H9 (cell line): ENCODE measurements at regions not wholly inside any gene's neighbourhood (a gene's known extent, or its start where the extent isn't known, plus 50 kb on each side); places are given as distances from the start of the nearest gene placed in this dataset.

Experiments used
- DNase-seq: peaks from one replicate; pipeline ENCODE4 v3.0.0-alpha.2; 2017
- H2AFZ ChIP-seq: one replicate; pipeline ENCODE4 v1.6.1; 2013; ENCODE audit warnings: mild to moderate bottlenecking, low read length, control low read depth, moderate library complexity
- H2AK5ac ChIP-seq: 2 replicates; pipeline ENCODE4 v1.6.1; 2013; ENCODE audit warnings: low read length, control low read depth, mixed read lengths; ENCODE audit not compliant: insufficient read length
- H2BK120ac ChIP-seq: one replicate; pipeline ENCODE4 v1.6.1; 2013; ENCODE audit warnings: low read depth, mild to moderate bottlenecking, low read length, control low read depth, inconsistent platforms; ENCODE audit not compliant: poor library complexity, severe bottlenecking
- H2BK12ac ChIP-seq: 2 replicates; pipeline ENCODE4 v1.6.1; 2013; ENCODE audit warnings: low read length, control low read depth, mixed read lengths, low read depth; ENCODE audit not compliant: insufficient read length
- H2BK15ac ChIP-seq: 2 replicates; pipeline ENCODE4 v1.6.1; 2013; ENCODE audit warnings: low read depth, low read length, control low read depth
- H2BK20ac ChIP-seq: one replicate; pipeline ENCODE4 v1.6.1; 2013; ENCODE audit warnings: low read depth, mild to moderate bottlenecking, low read length, control low read depth, inconsistent platforms; ENCODE audit not compliant: poor library complexity, severe bottlenecking
- H2BK5ac ChIP-seq: 2 replicates; pipeline ENCODE4 v1.6.1; 2013; ENCODE audit warnings: low read length, control low read depth, mixed read lengths; ENCODE audit not compliant: insufficient read length
- H3K14ac ChIP-seq: 2 replicates; pipeline ENCODE4 v1.6.1; 2013; ENCODE audit warnings: low read length, control low read depth; ENCODE audit not compliant: insufficient read depth
- H3K18ac ChIP-seq: 2 replicates; pipeline ENCODE4 v1.6.1; 2013; ENCODE audit warnings: low read depth, mild to moderate bottlenecking, mixed read lengths, low read length, control low read depth; ENCODE audit not compliant: insufficient read length
- H3K23ac ChIP-seq: 2 replicates; pipeline ENCODE4 v1.6.1; 2013; ENCODE audit warnings: low read length, control low read depth, mixed read lengths, low read depth; ENCODE audit not compliant: insufficient read length
- H3K23me2 ChIP-seq: 2 replicates; pipeline ENCODE4 v1.6.1; 2013; ENCODE audit warnings: low read depth, mild to moderate bottlenecking, mixed read lengths, low read length, control low read depth; ENCODE audit not compliant: insufficient read length, poor library complexity, severe bottlenecking
- H3K27ac ChIP-seq: 2 replicates; pipeline ENCODE4 v1.5.1; 2013; ENCODE audit warnings: low read length, control low read depth, mixed read lengths, low read depth; ENCODE audit not compliant: insufficient read length
- H3K27me3 ChIP-seq: 2 replicates; pipeline ENCODE4 v1.6.1; 2013; ENCODE audit warnings: low read length, control low read depth, inconsistent platforms; ENCODE audit not compliant: insufficient read depth
- H3K4ac ChIP-seq: 2 replicates; pipeline ENCODE4 v1.6.1; 2013; ENCODE audit warnings: low read depth, mild to moderate bottlenecking, control low read depth, inconsistent platforms, low read length, moderate library complexity
- H3K4me1 ChIP-seq: 2 replicates; pipeline ENCODE4 v1.6.1; 2013; ENCODE audit warnings: low read length, control low read depth, inconsistent platforms; ENCODE audit not compliant: insufficient read depth
- H3K4me2 ChIP-seq: 2 replicates; pipeline ENCODE4 v1.6.1; 2013; ENCODE audit warnings: low read length, control low read depth, mixed read lengths; ENCODE audit not compliant: insufficient read length, insufficient read depth
- H3K56ac ChIP-seq: 2 replicates; pipeline ENCODE4 v1.6.1; 2013; ENCODE audit warnings: low read depth, mild to moderate bottlenecking, mixed read lengths, low read length, control low read depth; ENCODE audit not compliant: insufficient read length
- H3K79me1 ChIP-seq: 2 replicates; pipeline ENCODE4 v1.6.1; 2013; ENCODE audit warnings: low read depth, mild to moderate bottlenecking, moderate library complexity, low read length, control low read depth, inconsistent platforms; ENCODE audit not compliant: insufficient read depth, poor library complexity, severe bottlenecking
- H3K79me2 ChIP-seq: 2 replicates; pipeline ENCODE4 v1.6.1; 2013; ENCODE audit warnings: low read length, control low read depth, inconsistent platforms; ENCODE audit not compliant: insufficient read depth
- H3K9ac ChIP-seq: 2 replicates; pipeline ENCODE4 v1.6.1; 2013; ENCODE audit warnings: low read length, control low read depth, mixed read lengths; ENCODE audit not compliant: insufficient read length; ENCODE audit errors: extremely low read depth
- H3K9me3 ChIP-seq: one replicate; pipeline ENCODE4 v1.6.1; 2013; ENCODE audit warnings: low read depth, low read length, inconsistent platforms; ENCODE audit not compliant: control insufficient read depth
- H3T11ph ChIP-seq: one replicate; pipeline ENCODE4 v1.6.1; 2013; ENCODE audit warnings: mild to moderate bottlenecking, low read length, control low read depth, inconsistent platforms
- H4K20me1 ChIP-seq: one replicate; pipeline ENCODE4 v1.6.1; 2013; ENCODE audit not compliant: control insufficient read depth, insufficient read length, insufficient read depth
- H4K5ac ChIP-seq: 2 replicates; pipeline ENCODE4 v1.6.1; 2013; ENCODE audit warnings: low read depth, mild to moderate bottlenecking, mixed read lengths, low read length, control low read depth; ENCODE audit not compliant: insufficient read length
- H4K8ac ChIP-seq: replicated peaks from 2 replicates; pipeline ENCODE4 v1.6.1; 2013; ENCODE audit warnings: low read length, control low read depth, mixed read lengths, low read depth; ENCODE audit not compliant: insufficient read length
- H4K91ac ChIP-seq: 2 replicates; pipeline ENCODE4 v1.6.1; 2013; ENCODE audit warnings: low read depth, mild to moderate bottlenecking, moderate library complexity, mixed read lengths, low read length, control low read depth; ENCODE audit not compliant: insufficient read length
- H3K27ac Mint-ChIP-seq, 3 experiments: 2 replicates in 2 of 3; 3 replicates in 1 of 3; pipeline ENCODE4 v1.8.0; 2020 to 2021; ENCODE audit warnings: mixed read lengths in 3 of 3, mild to moderate bottlenecking in 1 of 3, moderate library complexity in 1 of 3
- H3K27me3 Mint-ChIP-seq: 2 replicates; pipeline ENCODE4 v1.8.0; 2021; ENCODE audit warnings: low read depth, mild to moderate bottlenecking, moderate library complexity, mixed read lengths
- H3K36me3 Mint-ChIP-seq, 3 experiments: 2 replicates in 2 of 3; 3 replicates in 1 of 3; pipeline ENCODE4 v1.8.0; 2020 to 2021; ENCODE audit warnings: low read depth in 3 of 3, mixed read lengths in 3 of 3; ENCODE audit not compliant: insufficient read depth in 1 of 3
- H3K4me1 Mint-ChIP-seq, 2 experiments: 2 replicates each; pipeline ENCODE4 v1.8.0; 2020; ENCODE audit warnings: mixed read lengths in 2 of 2
- H3K4me3 Mint-ChIP-seq, 2 experiments: 2 replicates in 1 of 2; 3 replicates in 1 of 2; pipeline ENCODE4 v1.8.0; 2020 to 2021; ENCODE audit warnings: mild to moderate bottlenecking in 2 of 2, mixed read lengths in 2 of 2, moderate library complexity in 1 of 2
- H3K9me3 Mint-ChIP-seq, 2 experiments: 2 replicates in 1 of 2; 3 replicates in 1 of 2; pipeline ENCODE4 v1.8.0; 2020; ENCODE audit warnings: mild to moderate bottlenecking in 2 of 2, mixed read lengths in 2 of 2, moderate library complexity in 1 of 2
- CTCF ChIP-seq: fragments of 200-600 bp; sonication (generic); conservative IDR thresholded peaks from 3 replicates; pipeline ENCODE4 v1.8.0; 2021; ENCODE audit warnings: antibody characterized with exemption, mild to moderate bottlenecking
- WGBS: extraction: QIAGEN DNeasy Blood & Tissue Kit; methylation state at CpG from one replicate; pipeline ENCODE4 v1.1.7; 2013; ENCODE audit warnings: missing lambda C conversion rate, low lambda C conversion rate, mixed read lengths; ENCODE audit not compliant: insufficient read length; ENCODE audit errors: extremely low coverage; 5-methylcytosine and 5-hydroxymethylcytosine counted together

GRCh38 chr3:19822805-19823204 is 111.2 kb downstream of the EFHB start:
- Histone ChIP-seq H4K8ac (no peak overlapping the region), H2BK20ac (no peak overlapping the region), H3K27ac (no peak overlapping the region), H2BK5ac (no peak overlapping the region), H4K20me1 (no peaks in the 10 kb centered on the region), H3K9ac (no peak overlapping the region), H3K18ac (no peak overlapping the region), H3K27me3 (no peaks in the 10 kb centered on the region), H2BK120ac (no peak overlapping the region), H2BK12ac (no peak overlapping the region), H3K79me2 (no peaks in the 10 kb centered on the region), H3T11ph (no peak overlapping the region), H3K23me2 (no peaks in the 10 kb centered on the region), H3K56ac (no peak overlapping the region), H3K9me3 (no peaks in the 10 kb centered on the region), H3K14ac (no peak overlapping the region; the same call in 1 of the 2 replicates), H4K5ac (no peak overlapping the region), H3K4ac (no peak overlapping the region), H3K23ac (no peak overlapping the region), H3K4me2 (no peak overlapping the region), H3K79me1 (no peaks in the 10 kb centered on the region), H4K91ac (no peak overlapping the region), H2AFZ (no peak overlapping the region), H2AK5ac (no peak overlapping the region), H2BK15ac (no peak overlapping the region), H3K4me1 (no peaks in the 10 kb centered on the region)
- no peaks in the 10 kb centered on the region for H3K4me1 Mint-ChIP-seq
- 0 out of 7 replicates have a peak, but pooled peaks cover 0 to 6% (median 0%) of the 10 kb centered on the region in 3 experiments for H3K36me3 Mint-ChIP-seq
- no CpG with 5 or more reads among the region's 4 CpGs for WGBS
- H3K9me3 Mint-ChIP-seq: peaks cover 0 to 4% of the 10 kb centered on the region in 2 experiments; a peak in 1 of 5 replicates
- H3K4me3 Mint-ChIP-seq: no peak overlapping the region
- TF ChIP-seq CTCF: no peak
- H3K27ac Mint-ChIP-seq: no peak overlapping the region
- no peaks in the 10 kb centered on the region for H3K27me3 Mint-ChIP-seq
- no peak for DNase-seq
